ENCODE measurements at regions not wholly inside any gene's neighbourhood (a gene's known extent, or its start where the extent isn't known, plus 50 kb on each side); places are given as distances from the start of the nearest gene placed in this dataset.

DNA sequence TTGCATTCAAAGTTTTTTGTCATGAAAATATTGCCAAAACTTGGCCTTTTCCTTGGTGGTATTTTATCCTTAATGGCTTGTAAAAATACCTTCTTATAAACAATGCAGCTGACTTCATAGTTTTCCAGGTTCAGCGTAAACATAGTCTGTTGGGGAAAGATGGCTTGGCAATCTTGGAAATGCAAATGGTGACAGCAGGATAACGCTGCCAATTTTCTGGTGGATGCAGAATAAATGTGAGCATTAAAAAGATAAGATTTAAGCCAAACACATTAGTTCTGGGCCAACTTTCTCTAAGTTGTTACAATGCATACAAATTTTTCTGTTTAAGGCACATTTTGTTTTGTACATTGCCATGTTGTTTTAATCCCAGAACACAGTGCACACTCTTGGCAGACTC lies 147.0 kb upstream of the POU1F1 start:
- 84% methylated on average over 2 of the region's 2 CpGs for WGBS

DNA sequence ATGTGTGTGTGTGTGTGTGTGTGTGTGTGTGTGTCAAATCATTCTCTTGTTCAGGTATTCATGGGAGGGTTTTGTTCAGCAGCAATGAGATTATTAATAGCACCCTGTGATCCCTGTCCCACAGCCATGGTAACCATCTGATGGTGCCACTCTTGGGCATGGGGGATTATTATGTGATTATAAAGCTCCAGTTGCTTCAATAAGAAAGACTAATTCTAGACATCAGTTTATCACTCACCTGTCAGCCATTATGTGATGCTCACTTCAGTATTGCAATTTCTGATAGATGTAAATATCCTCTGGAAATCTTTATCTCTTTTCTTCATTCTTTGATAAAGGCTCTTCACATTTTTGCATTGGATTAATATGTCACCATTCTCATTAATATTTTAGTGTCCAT lies 145.9 kb upstream of the POU1F1 start:
- H3K27ac ChIP-seq (replicated peaks in 1 of 4) = no peak overlapping the region
- TF ChIP-seq EP300 (IDR thresholded peaks at IDR 0.05) = no peak
- TF ChIP-seq POLR2AphosphoS5 (IDR thresholded peaks at IDR 0.05) = no peak
- no peak for TF ChIP-seq CTCF (IDR thresholded peaks at IDR 0.05)
- no peak for TF ChIP-seq POLR2A (IDR thresholded peaks at IDR 0.05; ENCODE audit: low read depth)
- H3K4me1 ChIP-seq = no peaks in the 10 kb centered on the region
- intact Hi-C loops (cut with DNase I) = no loop called here
- no peaks in the 10 kb centered on the region for H3K36me3 ChIP-seq
- no peaks in the 10 kb centered on the region for H3K9me3 ChIP-seq
- H3K4me3 ChIP-seq = no peak overlapping the region
- no peak for DNase-seq (ENCODE audit: extremely low spot score)
- H3K27me3 ChIP-seq = no peaks in the 10 kb centered on the region

More for the DNA sequence above, 147.0 kb upstream of the POU1F1 start:
- H3K9me3 ChIP-seq = no peaks in the 10 kb centered on the region
- TF ChIP-seq EP300 (IDR thresholded peaks at IDR 0.05) (no peak), CTCF (IDR thresholded peaks at IDR 0.05) (no peak), POLR2AphosphoS5 (IDR thresholded peaks at IDR 0.05) (no peak), POLR2A (IDR thresholded peaks at IDR 0.05; ENCODE audit: low read depth) (no peak)
- intact Hi-C loops (cut with DNase I) = no loop called here
- H3K36me3 ChIP-seq = no peaks in the 10 kb centered on the region
- no peak overlapping the region for H3K27ac ChIP-seq (replicated peaks in 1 of 4)
- no peak for DNase-seq (ENCODE audit: extremely low spot score)
- H3K4me1 ChIP-seq = no peaks in the 10 kb centered on the region
- no peak overlapping the region for H3K4me3 ChIP-seq
- no peaks in the 10 kb centered on the region for H3K27me3 ChIP-seq

DNA sequence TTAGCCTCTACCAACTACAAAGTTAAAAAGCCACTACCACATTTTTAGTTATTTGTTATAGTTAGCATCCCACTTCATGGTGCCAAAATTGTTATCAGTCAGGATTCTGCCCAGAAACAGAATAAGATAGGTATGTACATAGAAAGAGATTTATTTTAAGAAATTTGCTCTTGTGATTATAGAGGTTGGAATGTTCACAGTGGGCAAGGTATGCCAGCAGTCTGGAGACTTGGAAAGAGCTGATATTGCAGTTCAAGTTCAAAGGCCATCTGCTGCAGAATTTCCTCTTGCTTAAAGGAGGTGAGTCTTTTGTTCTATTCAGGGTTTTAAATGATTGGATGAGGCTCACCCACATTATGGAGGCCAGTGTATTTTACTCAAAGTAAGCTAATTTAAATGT lies 143.8 kb upstream of the POU1F1 start:
- Histone ChIP-seq H3K4me3 (no peak overlapping the region), H3K9me3 (no peaks in the 10 kb centered on the region), H3K27me3 (no peaks in the 10 kb centered on the region), H3K4me1 (no peaks in the 10 kb centered on the region), H3K36me3 (no peaks in the 10 kb centered on the region), H3K27ac (replicated peaks in 1 of 4) (no peak overlapping the region)
- no peak for TF ChIP-seq POLR2AphosphoS5 (IDR thresholded peaks at IDR 0.05)
- no peak for TF ChIP-seq CTCF (IDR thresholded peaks at IDR 0.05)
- TF ChIP-seq POLR2A (IDR thresholded peaks at IDR 0.05; ENCODE audit: low read depth) = no peak
- TF ChIP-seq EP300 (IDR thresholded peaks at IDR 0.05) = no peak
- intact Hi-C loops (cut with DNase I) = no loop called here
- DNase-seq (ENCODE audit: extremely low spot score) = no peak

GRCh38 chr3:87414271-87414670 lies 137.9 kb upstream of the POU1F1 start:
- no peaks in the 10 kb centered on the region for H3K4me1 ChIP-seq
- H3K27me3 ChIP-seq = no peaks in the 10 kb centered on the region
- H3K9me3 ChIP-seq = no peaks in the 10 kb centered on the region
- H3K36me3 ChIP-seq = no peaks in the 10 kb centered on the region
- intact Hi-C loops (cut with DNase I) = no loop called here
- no peak for DNase-seq (ENCODE audit: extremely low spot score)
- TF ChIP-seq POLR2AphosphoS5 (IDR thresholded peaks at IDR 0.05) = no peak
- 42% methylated on average over 1 of the region's 1 CpG for WGBS
- H3K4me3 ChIP-seq = no peak overlapping the region
- no peak overlapping the region for H3K27ac ChIP-seq (replicated peaks in 1 of 4)

DNA sequence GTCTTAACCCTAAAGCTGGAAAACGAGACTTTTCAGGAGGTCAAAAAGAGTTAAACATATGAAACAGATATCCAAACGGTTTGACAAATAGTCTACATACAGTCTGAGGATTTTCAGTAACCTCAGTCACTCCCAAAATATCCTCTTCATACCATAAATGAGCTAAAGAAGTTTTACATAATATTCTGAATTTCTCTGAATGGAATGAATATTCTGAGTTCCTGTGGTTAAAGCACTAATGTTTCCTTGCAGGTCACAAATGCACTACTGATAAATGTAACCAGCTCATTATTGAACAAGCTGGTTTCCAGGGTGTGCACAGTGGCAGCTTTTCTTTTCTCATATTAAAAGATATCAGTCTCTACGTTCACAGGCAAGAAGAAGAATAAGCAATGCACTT lies 137.4 kb upstream of the POU1F1 start:
- intact Hi-C loops (cut with DNase I) = no loop called here
- no peak for DNase-seq (ENCODE audit: extremely low spot score)

More for the DNA sequence above, 137.4 kb upstream of the POU1F1 start:
- H3K4me1 ChIP-seq = no peaks in the 10 kb centered on the region
- H3K27ac ChIP-seq (replicated peaks in 1 of 4) = no peak overlapping the region
- no peaks in the 10 kb centered on the region for H3K9me3 ChIP-seq
- H3K4me3 ChIP-seq = no peak overlapping the region
- no peaks in the 10 kb centered on the region for H3K36me3 ChIP-seq
- no peak for TF ChIP-seq POLR2A (IDR thresholded peaks at IDR 0.05; ENCODE audit: low read depth)
- TF ChIP-seq CTCF (IDR thresholded peaks at IDR 0.05) = no peak
- no peak for TF ChIP-seq EP300 (IDR thresholded peaks at IDR 0.05)
- TF ChIP-seq POLR2AphosphoS5 (IDR thresholded peaks at IDR 0.05) = no peak
- 58% methylated on average over 3 of the region's 3 CpGs for WGBS
- no peaks in the 10 kb centered on the region for H3K27me3 ChIP-seq
